IPS-18c (cell line): ENCODE measurements at regions not wholly inside any gene's neighbourhood (a gene's known extent, or its start where the extent isn't known, plus 50 kb on each side); places are given as distances from the start of the nearest gene placed in this dataset.

Experiments
- H3K4me3 ChIP-seq: 2 replicates; pipeline ENCODE4 v1.7.0; 2013; ENCODE audit warnings: low read depth, mild to moderate bottlenecking, low read length, moderate library complexity; ENCODE audit not compliant: insufficient read depth
- H3K9me3 ChIP-seq: one replicate; pipeline ENCODE4 v1.6.1; 2013; ENCODE audit warnings: mild to moderate bottlenecking, low read length, moderate library complexity; ENCODE audit not compliant: control insufficient read depth, insufficient read depth

- Histone ChIP-seq H3K9me3 (no peaks in the 10 kb centered on the region), H3K4me3 (no peak overlapping the region)
Observed at GRCh38 chr4:4609622-4610334, 67.9 kb upstream of the STX18 start.

DNA sequence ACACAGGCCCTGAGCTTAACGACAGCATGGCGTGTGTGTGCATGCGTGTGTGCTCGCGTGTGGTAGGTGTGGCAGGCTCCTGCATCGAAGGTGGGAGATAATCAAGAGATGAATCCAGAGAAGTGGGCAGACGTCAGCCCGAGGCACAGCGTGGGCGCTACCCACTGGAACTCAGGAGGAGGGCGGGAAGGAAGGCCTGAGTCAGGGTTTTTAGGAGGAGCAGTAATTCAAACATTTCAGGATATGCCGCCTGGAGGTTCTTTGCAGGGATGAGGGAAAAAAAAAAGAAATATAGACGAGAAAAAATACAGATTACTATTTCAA, 66.3 kb upstream of the STX18 start:
- peak overlapping the region; percentile 17 for H3K4me3 ChIP-seq
- peaks cover 2% of the 10 kb centered on the region for H3K9me3 ChIP-seq

GRCh38 chr4:4607336-4608213, 65.7 kb upstream of the STX18 start:
- Histone ChIP-seq H3K9me3 (peaks cover 2% of the 10 kb centered on the region), H3K4me3 (peak overlapping the region; percentile 17)

- peaks cover 2% of the 10 kb centered on the region for H3K9me3 ChIP-seq
- no peak overlapping the region for H3K4me3 ChIP-seq
Observed at GRCh38 chr4:4606321-4606720, 64.5 kb upstream of the STX18 start.

DNA sequence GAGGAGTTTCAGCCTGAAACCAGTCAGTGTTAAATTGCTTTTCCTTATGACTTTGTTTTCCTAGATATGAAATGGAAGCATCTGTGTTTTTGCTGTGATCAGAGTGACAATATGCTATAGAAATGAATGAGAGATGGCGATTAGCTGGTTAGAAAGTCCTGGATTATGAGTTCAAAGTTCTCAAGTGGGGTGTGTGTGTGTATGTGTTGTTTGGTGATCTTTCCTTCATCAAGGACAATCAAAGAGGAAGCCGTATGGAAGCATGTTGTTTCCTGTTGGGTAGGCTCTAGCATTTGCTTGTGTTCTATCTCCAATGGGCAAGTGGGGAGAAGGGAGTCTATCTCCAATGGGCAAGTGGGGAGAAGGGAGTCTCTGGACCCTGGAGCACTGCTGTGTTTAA, 64.0 kb upstream of the STX18 start:
- no peak overlapping the region for H3K4me3 ChIP-seq
- peaks cover 2% of the 10 kb centered on the region for H3K9me3 ChIP-seq

DNA sequence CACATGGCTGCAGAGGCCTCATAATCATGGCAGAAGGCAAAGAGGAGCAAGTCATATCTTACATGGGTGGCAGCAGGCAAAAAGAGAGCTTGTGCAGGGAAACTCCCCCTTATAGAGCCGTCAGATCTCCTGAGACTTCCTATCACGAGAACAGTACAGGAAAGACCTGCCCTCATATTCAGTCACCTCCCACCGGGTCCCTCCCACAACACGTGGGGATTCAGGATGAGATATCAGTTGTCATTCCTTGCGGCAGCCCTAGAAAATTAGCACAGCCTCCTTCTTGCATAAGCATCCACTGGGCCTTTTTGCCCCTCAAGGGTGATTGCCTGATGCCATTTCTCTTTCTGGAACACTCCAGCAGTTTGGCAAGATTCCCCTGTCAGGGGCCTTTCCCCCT, 61.7 kb upstream of the STX18 start:
- Histone ChIP-seq H3K4me3 (no peak overlapping the region), H3K9me3 (peaks cover 2% of the 10 kb centered on the region)

GRCh38 chr4:4603067-4603466, 61.2 kb upstream of the STX18 start:
- H3K9me3 ChIP-seq = peaks cover 2% of the 10 kb centered on the region
- H3K4me3 ChIP-seq = no peak overlapping the region

GRCh38 chr4:4602468-4602867, 60.6 kb upstream of the STX18 start:
- peaks cover 2% of the 10 kb centered on the region for H3K9me3 ChIP-seq
- no peak overlapping the region for H3K4me3 ChIP-seq

- peaks cover 2% of the 10 kb centered on the region for H3K9me3 ChIP-seq
- H3K4me3 ChIP-seq = no peak overlapping the region
Observed at GRCh38 chr4:4601803-4602369, 60.0 kb upstream of the STX18 start.

- peaks cover 2% of the 10 kb centered on the region for H3K9me3 ChIP-seq
- no peak overlapping the region for H3K4me3 ChIP-seq
Observed at GRCh38 chr4:4599481-4600275, 57.8 kb upstream of the STX18 start.

- Histone ChIP-seq H3K4me3 (no peak overlapping the region), H3K9me3 (peaks cover 2% of the 10 kb centered on the region)
Observed at GRCh38 chr4:4598851-4599411, 57.1 kb upstream of the STX18 start.

DNA sequence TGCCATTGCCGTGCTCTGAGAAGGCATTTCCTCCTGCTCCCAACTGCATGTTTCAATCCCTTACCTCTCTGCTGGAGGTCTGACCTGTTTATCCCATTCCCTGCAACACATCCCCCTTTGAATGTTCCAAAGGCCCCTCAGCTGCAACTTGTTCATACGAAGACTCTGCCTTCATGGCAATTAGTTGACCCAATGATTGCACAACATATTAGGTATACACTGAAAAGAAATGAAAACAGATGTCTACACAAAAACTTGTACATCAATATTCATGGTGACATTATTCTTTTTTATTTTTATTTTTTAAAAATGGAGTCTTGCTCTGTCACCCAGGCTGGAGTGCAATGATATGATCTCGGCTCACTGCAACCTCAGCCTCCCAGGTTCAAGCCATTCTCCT, 54.9 kb upstream of the STX18 start:
- Histone ChIP-seq H3K9me3 (no peaks in the 10 kb centered on the region), H3K4me3 (no peak overlapping the region)

DNA sequence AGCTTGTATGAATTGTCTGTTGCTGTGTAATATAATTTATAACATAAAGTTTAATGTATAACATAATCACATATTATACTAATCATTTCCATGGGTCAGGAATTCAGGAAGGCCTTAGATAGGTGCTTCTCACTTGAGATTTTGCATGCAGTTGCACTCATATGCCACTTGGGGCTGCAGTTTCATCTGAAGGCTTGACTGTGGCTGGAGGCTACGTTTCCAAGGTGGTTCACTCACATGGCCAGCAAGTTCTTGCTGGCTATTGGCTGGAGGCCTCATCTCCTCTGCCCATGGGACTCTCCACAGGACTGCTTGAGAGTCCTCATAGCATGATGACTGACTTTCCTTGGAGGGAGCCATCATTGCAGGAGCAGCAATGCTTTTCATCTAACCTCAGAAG, 53.4 kb upstream of the STX18 start:
- H3K9me3 ChIP-seq = no peaks in the 10 kb centered on the region

GRCh38 chr4:4594285-4594920, 52.6 kb upstream of the STX18 start:
- Histone ChIP-seq H3K9me3 (no peaks in the 10 kb centered on the region), H3K4me3 (no peak overlapping the region)

More for the DNA sequence above, 53.4 kb upstream of the STX18 start:
- no peak overlapping the region for H3K4me3 ChIP-seq

- Histone ChIP-seq H3K4me3 (no peak overlapping the region), H3K9me3 (no peaks in the 10 kb centered on the region)
Observed at GRCh38 chr4:4593596-4594284, 51.9 kb upstream of the STX18 start.

DNA sequence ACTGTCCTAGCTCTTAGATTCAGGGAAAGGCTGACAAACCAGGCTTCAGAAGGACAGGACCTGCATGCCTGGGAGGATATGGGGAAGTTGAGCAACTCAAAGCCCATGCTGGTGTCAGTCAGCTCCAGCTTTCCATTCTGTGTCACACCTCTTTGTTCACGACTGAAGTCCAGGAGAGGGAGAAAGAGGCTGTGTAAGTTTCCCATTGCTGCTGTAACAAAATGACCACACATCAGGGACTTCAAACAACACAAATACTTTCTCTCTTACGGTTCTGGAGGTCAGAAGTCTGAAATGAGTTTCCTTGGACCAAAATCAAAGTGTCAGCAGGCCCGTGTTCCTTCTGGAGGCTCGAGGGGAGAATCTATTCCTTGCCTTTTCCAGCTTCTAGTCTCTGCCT, 50.6 kb upstream of the STX18 start:
- Histone ChIP-seq H3K4me3 (no peak overlapping the region), H3K9me3 (no peaks in the 10 kb centered on the region)
